GM23248 (cell line): ENCODE measurements at regions not wholly inside any gene's neighbourhood (a gene's known extent, or its start where the extent isn't known, plus 50 kb on each side); places are given as distances from the start of the nearest gene placed in this dataset.

ENCODE experiments used
- DNase-seq: peaks from one replicate; pipeline ENCODE4 v3.0.0-alpha.2; 2015
- H2AFZ ChIP-seq: fragments of 200-600 bp; sonication (generic); 2 replicates; pipeline ENCODE4 v1.6.1; 2016; ENCODE audit warnings: antibody characterized with exemption
- H3F3A ChIP-seq: fragments of 200-600 bp; sonication (generic); 2 replicates; pipeline ENCODE4 v1.6.1; 2016; ENCODE audit warnings: mild to moderate bottlenecking, antibody characterized with exemption, mixed run types; ENCODE audit not compliant: insufficient read depth
- H3K27ac ChIP-seq: fragments of 200-600 bp; sonication (generic); 2 replicates; pipeline ENCODE4 v1.5.1; 2016; ENCODE audit warnings: mild to moderate bottlenecking
- H3K27me3 ChIP-seq: fragments of 200-600 bp; sonication (generic); replicated peaks from 2 replicates; pipeline ENCODE4 v1.6.1; 2016; ENCODE audit warnings: mild to moderate bottlenecking; ENCODE audit not compliant: insufficient read depth
- H3K36me3 ChIP-seq: fragments of 200-600 bp; sonication (generic); 2 replicates; pipeline ENCODE4 v1.6.1; 2016; ENCODE audit warnings: low read depth, mild to moderate bottlenecking
- H3K4me1 ChIP-seq: fragments of 200-600 bp; sonication (generic); 2 replicates; pipeline ENCODE4 v1.6.1; 2016; ENCODE audit warnings: mild to moderate bottlenecking; ENCODE audit not compliant: insufficient read depth
- H3K4me2 ChIP-seq: fragments of 200-600 bp; sonication (generic); one replicate; pipeline ENCODE4 v1.6.1; 2016; ENCODE audit warnings: mild to moderate bottlenecking; ENCODE audit not compliant: unreplicated experiment
- H3K4me3 ChIP-seq: fragments of 200-600 bp; sonication (generic); 2 replicates; pipeline ENCODE4 v1.5.1; 2016; ENCODE audit warnings: mild to moderate bottlenecking
- H3K79me2 ChIP-seq: fragments of 200-600 bp; sonication (generic); 2 replicates; pipeline ENCODE4 v1.6.1; 2016; ENCODE audit warnings: mild to moderate bottlenecking; ENCODE audit not compliant: insufficient read depth
- H3K9ac ChIP-seq: fragments of 200-600 bp; sonication (generic); 2 replicates; pipeline ENCODE4 v1.6.1; 2016; ENCODE audit warnings: mild to moderate bottlenecking
- H3K9me2 ChIP-seq: fragments of 200-600 bp; sonication (generic); 2 replicates; pipeline ENCODE4 v1.6.1; 2016; ENCODE audit warnings: mixed run types, mild to moderate bottlenecking, moderate library complexity; ENCODE audit not compliant: insufficient read depth
- H3K9me3 ChIP-seq: fragments of 200-600 bp; sonication (generic); one replicate; pipeline ENCODE4 v1.6.1; 2017; ENCODE audit warnings: low read depth
- H4K20me1 ChIP-seq: fragments of 200-600 bp; sonication (generic); 2 replicates; pipeline ENCODE4 v1.6.0; 2016; ENCODE audit not compliant: insufficient read depth
- EZH2 ChIP-seq: fragments of 200-600 bp; sonication (generic); IDR thresholded peaks from 2 replicates; pipeline ENCODE4 v1.6.1; 2018; ENCODE audit warnings: antibody characterized with exemption, mild to moderate bottlenecking; ENCODE audit not compliant: insufficient read depth, poor library complexity, severe bottlenecking
- EZH2phosphoT487 ChIP-seq: fragments of 200-600 bp; sonication (generic); IDR thresholded peaks from 2 replicates; pipeline ENCODE4 v1.6.1; 2018; ENCODE audit warnings: antibody characterized with exemption, moderate library complexity, mild to moderate bottlenecking, low read depth; ENCODE audit not compliant: insufficient read depth
- WGBS, 2 experiments: methylation state at CpG; one replicate each; pipeline ENCODE4 v1.1.6; 2015 to 2017; ENCODE audit warnings: low lambda C conversion rate in 2 of 2, low coverage in 1 of 2; ENCODE audit errors: missing lambda C conversion rate in 2 of 2; 5-methylcytosine and 5-hydroxymethylcytosine counted together
- in situ Hi-C: fragments of 300-500 bp; cut with MboI; formaldehyde crosslinking; loops from 2 replicates; pipeline ENCODE4 v1.15.0; 2020

GRCh38 chr11:98056945-98057344, 963.8 kb upstream of the CNTN5 start:
- no peaks in the 10 kb centered on the region for H3K27me3 ChIP-seq
- no peaks in the 10 kb centered on the region for H3K9me3 ChIP-seq
- no peaks in the 10 kb centered on the region for H3F3A ChIP-seq
- no peak for DNase-seq
- H3K4me2 ChIP-seq = no peak overlapping the region
- H3K36me3 ChIP-seq = no peaks in the 10 kb centered on the region
- H3K79me2 ChIP-seq = no peaks in the 10 kb centered on the region
- no peak for TF ChIP-seq EZH2
- TF ChIP-seq EZH2phosphoT487 = no peak
- 0 to 4% methylated on average over 1 of the region's 1 CpG for WGBS, 2 experiments
- H3K4me3 ChIP-seq = no peak overlapping the region
- H4K20me1 ChIP-seq = no peaks in the 10 kb centered on the region
- H3K9ac ChIP-seq = no peak overlapping the region
- no peaks in the 10 kb centered on the region for H3K4me1 ChIP-seq
- H3K27ac ChIP-seq = no peak overlapping the region
- no peaks in the 10 kb centered on the region for H3K9me2 ChIP-seq
- in situ Hi-C loops = no loop called here
- H2AFZ ChIP-seq = no peak overlapping the region

- H3F3A ChIP-seq = no peaks in the 10 kb centered on the region
- H4K20me1 ChIP-seq = no peaks in the 10 kb centered on the region
- H3K27ac ChIP-seq = no peak overlapping the region
- no peaks in the 10 kb centered on the region for H3K9me3 ChIP-seq
- no peak overlapping the region for H3K4me3 ChIP-seq
- DNase-seq = no peak
- H3K4me1 ChIP-seq = no peaks in the 10 kb centered on the region
- H3K27me3 ChIP-seq = no peaks in the 10 kb centered on the region
- H3K4me2 ChIP-seq = no peak overlapping the region
- 38 to 40% methylated on average over 7 of the region's 7 CpGs for WGBS, 2 experiments
- H2AFZ ChIP-seq = no peak overlapping the region
- no peaks in the 10 kb centered on the region for H3K9me2 ChIP-seq
- no peaks in the 10 kb centered on the region for H3K36me3 ChIP-seq
- H3K9ac ChIP-seq = no peak overlapping the region
- H3K79me2 ChIP-seq = no peaks in the 10 kb centered on the region
- TF ChIP-seq EZH2 (no peak), EZH2phosphoT487 (no peak)
- in situ Hi-C loops = no loop called here
These were observed 961.3 kb upstream of the CNTN5 start for GRCh38 chr11:98059488-98059887.

GRCh38 chr11:98060759-98061158, 960.0 kb upstream of the CNTN5 start:
- H3K9me3 ChIP-seq = no peaks in the 10 kb centered on the region
- in situ Hi-C loops = no loop called here
- no peaks in the 10 kb centered on the region for H3K79me2 ChIP-seq
- H3K4me3 ChIP-seq = no peak overlapping the region
- no peak overlapping the region for H3K9ac ChIP-seq
- H3K4me2 ChIP-seq = no peak overlapping the region
- H4K20me1 ChIP-seq = no peaks in the 10 kb centered on the region
- no peaks in the 10 kb centered on the region for H3K9me2 ChIP-seq
- H2AFZ ChIP-seq = no peak overlapping the region
- TF ChIP-seq EZH2phosphoT487 (no peak), EZH2 (no peak)
- H3K27me3 ChIP-seq = no peaks in the 10 kb centered on the region
- H3K36me3 ChIP-seq = no peaks in the 10 kb centered on the region
- DNase-seq = no peak
- 3 to 6% methylated on average over 1 of the region's 1 CpG for WGBS, 2 experiments
- no peaks in the 10 kb centered on the region for H3K4me1 ChIP-seq
- no peaks in the 10 kb centered on the region for H3F3A ChIP-seq
- H3K27ac ChIP-seq = no peak overlapping the region

- WGBS, 2 experiments = 16% methylated on average over 2 of the region's 2 CpGs
- no peak for DNase-seq
- no peaks in the 10 kb centered on the region for H3K36me3 ChIP-seq
- H3K27me3 ChIP-seq = no peaks in the 10 kb centered on the region
- H3K4me2 ChIP-seq = no peak overlapping the region
- no peaks in the 10 kb centered on the region for H3K9me2 ChIP-seq
- no peaks in the 10 kb centered on the region for H4K20me1 ChIP-seq
- TF ChIP-seq EZH2 = no peak
- TF ChIP-seq EZH2phosphoT487 = no peak
- no peaks in the 10 kb centered on the region for H3K79me2 ChIP-seq
- H3K27ac ChIP-seq = no peak overlapping the region
- no peaks in the 10 kb centered on the region for H3K4me1 ChIP-seq
- no peaks in the 10 kb centered on the region for H3K9me3 ChIP-seq
- H3F3A ChIP-seq = no peaks in the 10 kb centered on the region
- in situ Hi-C loops = no loop called here
- no peak overlapping the region for H3K4me3 ChIP-seq
- H2AFZ ChIP-seq = no peak overlapping the region
- H3K9ac ChIP-seq = no peak overlapping the region
These were observed 958.9 kb upstream of the CNTN5 start for GRCh38 chr11:98061858-98062257.

DNA sequence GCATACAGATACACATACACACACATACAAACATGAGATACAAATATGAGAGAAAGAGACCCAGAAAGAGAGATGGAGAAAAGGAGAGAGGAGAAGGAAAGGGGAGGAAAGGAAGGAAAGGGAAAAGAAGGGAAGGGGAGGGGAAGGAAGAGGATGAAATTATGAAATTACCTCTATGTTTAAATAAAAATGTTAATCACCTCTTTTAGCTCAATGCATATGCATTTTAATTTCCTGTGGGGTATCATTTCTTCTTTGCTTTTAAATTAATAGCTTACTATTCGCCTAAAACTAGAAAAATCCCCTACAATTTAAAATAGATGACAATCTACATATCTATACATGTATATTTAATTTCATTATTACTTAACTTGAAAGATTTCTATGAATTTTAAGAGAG, 958.0 kb upstream of the CNTN5 start:
- no peaks in the 10 kb centered on the region for H3K4me1 ChIP-seq
- no peak overlapping the region for H3K4me2 ChIP-seq
- no peak for DNase-seq
- no peaks in the 10 kb centered on the region for H3K79me2 ChIP-seq
- H3K4me3 ChIP-seq = no peak overlapping the region
- no peaks in the 10 kb centered on the region for H4K20me1 ChIP-seq
- in situ Hi-C loops = no loop called here
- 5 to 7% methylated on average over 1 of the region's 1 CpG for WGBS, 2 experiments
- H3K36me3 ChIP-seq = no peaks in the 10 kb centered on the region
- H3F3A ChIP-seq = no peaks in the 10 kb centered on the region
- H3K9ac ChIP-seq = no peak overlapping the region
- no peak overlapping the region for H3K27ac ChIP-seq
- no peaks in the 10 kb centered on the region for H3K9me2 ChIP-seq
- H2AFZ ChIP-seq = no peak overlapping the region
- no peaks in the 10 kb centered on the region for H3K27me3 ChIP-seq
- H3K9me3 ChIP-seq = no peaks in the 10 kb centered on the region
- TF ChIP-seq EZH2 = no peak
- TF ChIP-seq EZH2phosphoT487 = no peak
